ENCODE measurements at regions not wholly inside any gene's neighbourhood (a gene's known extent, or its start where the extent isn't known, plus 50 kb on each side); places are given as distances from the start of the nearest gene placed in this dataset.

DNA sequence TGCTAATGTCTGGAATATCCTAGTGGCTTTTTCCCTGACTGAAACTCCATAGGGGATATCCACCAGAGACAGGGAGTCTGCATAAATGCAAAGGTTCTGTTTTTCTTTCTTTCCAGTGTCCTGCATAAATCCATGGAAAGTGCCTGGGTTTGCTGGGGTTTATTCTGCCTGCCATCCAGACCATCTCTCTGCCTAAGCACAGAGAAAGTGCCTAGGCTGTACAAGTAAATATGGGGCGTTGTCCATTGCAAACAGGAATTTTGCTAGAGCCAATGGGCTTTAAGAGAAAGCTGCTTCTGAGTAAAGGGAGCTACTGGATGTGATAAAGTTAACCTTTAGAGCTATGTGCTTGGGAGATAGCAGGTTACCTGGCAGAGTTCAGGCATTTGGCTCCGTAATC is 407.5 kb downstream of the AGTPBP1 start:
- H3K27me3 ChIP-seq (ENCODE audit: control insufficient read depth in 1 of 2, insufficient read depth in 2 of 2, low read length in 2 of 2), result peaks cover 0 to 3% of the 10 kb centered on the region in 2 experiments
- H3K9me3 ChIP-seq (ENCODE audit: control insufficient read depth in 1 of 2, insufficient read depth in 1 of 2, low read length in 2 of 2), result no peaks in the 10 kb centered on the region
- H3K36me3 ChIP-seq (ENCODE audit: insufficient read depth, low read length), result no peaks in the 10 kb centered on the region
- no peak overlapping the region for H3K4me3 ChIP-seq (ENCODE audit: low read length)
- DNase-seq, result no peak
- intact Hi-C loops (cut with DNase I, micrococcal nuclease), result no loop called here
- no peaks in the 10 kb centered on the region for H3K4me1 ChIP-seq (ENCODE audit: insufficient read depth, low read length)
- peaks cover 5% of the 10 kb centered on the region for H3K27me3 Mint-ChIP-seq
- TF ChIP-seq, protein P1, sequence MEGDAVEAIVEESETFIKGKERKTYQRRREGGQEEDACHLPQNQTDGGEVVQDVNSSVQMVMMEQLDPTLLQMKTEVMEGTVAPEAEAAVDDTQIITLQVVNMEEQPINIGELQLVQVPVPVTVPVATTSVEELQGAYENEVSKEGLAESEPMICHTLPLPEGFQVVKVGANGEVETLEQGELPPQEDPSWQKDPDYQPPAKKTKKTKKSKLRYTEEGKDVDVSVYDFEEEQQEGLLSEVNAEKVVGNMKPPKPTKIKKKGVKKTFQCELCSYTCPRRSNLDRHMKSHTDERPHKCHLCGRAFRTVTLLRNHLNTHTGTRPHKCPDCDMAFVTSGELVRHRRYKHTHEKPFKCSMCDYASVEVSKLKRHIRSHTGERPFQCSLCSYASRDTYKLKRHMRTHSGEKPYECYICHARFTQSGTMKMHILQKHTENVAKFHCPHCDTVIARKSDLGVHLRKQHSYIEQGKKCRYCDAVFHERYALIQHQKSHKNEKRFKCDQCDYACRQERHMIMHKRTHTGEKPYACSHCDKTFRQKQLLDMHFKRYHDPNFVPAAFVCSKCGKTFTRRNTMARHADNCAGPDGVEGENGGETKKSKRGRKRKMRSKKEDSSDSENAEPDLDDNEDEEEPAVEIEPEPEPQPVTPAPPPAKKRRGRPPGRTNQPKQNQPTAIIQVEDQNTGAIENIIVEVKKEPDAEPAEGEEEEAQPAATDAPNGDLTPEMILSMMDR (IDR thresholded peaks at IDR 0.05), result no peak
- no peaks in the 10 kb centered on the region for H3K36me3 Mint-ChIP-seq (ENCODE audit: low read depth)
- no peak overlapping the region for H3K27ac Mint-ChIP-seq
- no peak overlapping the region for H3K4me3 Mint-ChIP-seq
- POLR2A ChIA-PET, result no interaction called here
- CTCF ChIA-PET, result no interaction called here
- no peak for ATAC-seq (ENCODE audit: poor library complexity)
- H3K4me1 Mint-ChIP-seq (ENCODE audit: low read depth), result no peaks in the 10 kb centered on the region
- no peak overlapping the region for H3K27ac ChIP-seq (ENCODE audit: low read depth in 1 of 2, low read length in 2 of 2)
- H3K9me3 Mint-ChIP-seq, result no peaks in the 10 kb centered on the region

DNA sequence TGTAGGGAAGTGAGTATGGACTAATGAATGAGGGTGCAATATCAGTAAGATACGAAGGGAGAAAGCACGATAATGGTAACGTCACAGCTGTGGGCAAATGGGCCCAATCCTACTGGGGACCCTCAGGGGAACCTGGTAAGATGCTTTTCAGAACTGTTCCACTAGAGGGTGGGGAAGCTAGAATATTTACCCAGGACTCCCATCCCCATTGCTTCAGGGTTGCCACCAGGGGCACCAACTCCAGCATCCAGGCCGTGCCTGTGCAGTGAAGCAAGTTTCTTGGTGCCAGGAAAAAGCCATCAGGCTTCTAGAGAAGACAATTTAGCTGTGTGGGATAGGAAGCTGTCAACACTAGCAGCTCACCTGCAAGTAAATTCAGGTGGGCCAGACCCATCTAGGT is 409.3 kb downstream of the AGTPBP1 start:
- no peak for ATAC-seq (ENCODE audit: poor library complexity)
- TF ChIP-seq, protein P1 (IDR thresholded peaks at IDR 0.05), result no peak
- no peaks in the 10 kb centered on the region for H3K9me3 ChIP-seq (ENCODE audit: control insufficient read depth in 1 of 2, insufficient read depth in 1 of 2, low read length in 2 of 2)
- Mint-ChIP-seq H3K36me3 (ENCODE audit: low read depth) (no peaks in the 10 kb centered on the region), H3K27me3 (peaks cover 4% of the 10 kb centered on the region), H3K9me3 (no peaks in the 10 kb centered on the region), H3K27ac (no peak overlapping the region), H3K4me1 (ENCODE audit: low read depth) (no peaks in the 10 kb centered on the region), H3K4me3 (no peak overlapping the region)
- H3K4me1 ChIP-seq (ENCODE audit: insufficient read depth, low read length), result no peaks in the 10 kb centered on the region
- H3K36me3 ChIP-seq (ENCODE audit: insufficient read depth, low read length), result no peaks in the 10 kb centered on the region
- no peak overlapping the region for H3K27ac ChIP-seq (ENCODE audit: low read depth in 1 of 2, low read length in 2 of 2)
- DNase-seq, result no peak
- H3K27me3 ChIP-seq (ENCODE audit: control insufficient read depth in 1 of 2, insufficient read depth in 2 of 2, low read length in 2 of 2), result no peaks in the 10 kb centered on the region
- intact Hi-C loops (cut with DNase I, micrococcal nuclease), result no loop called here
- ChIA-PET POLR2A (no interaction called here), CTCF (no interaction called here)
- no peak overlapping the region for H3K4me3 ChIP-seq (ENCODE audit: low read length)

DNA sequence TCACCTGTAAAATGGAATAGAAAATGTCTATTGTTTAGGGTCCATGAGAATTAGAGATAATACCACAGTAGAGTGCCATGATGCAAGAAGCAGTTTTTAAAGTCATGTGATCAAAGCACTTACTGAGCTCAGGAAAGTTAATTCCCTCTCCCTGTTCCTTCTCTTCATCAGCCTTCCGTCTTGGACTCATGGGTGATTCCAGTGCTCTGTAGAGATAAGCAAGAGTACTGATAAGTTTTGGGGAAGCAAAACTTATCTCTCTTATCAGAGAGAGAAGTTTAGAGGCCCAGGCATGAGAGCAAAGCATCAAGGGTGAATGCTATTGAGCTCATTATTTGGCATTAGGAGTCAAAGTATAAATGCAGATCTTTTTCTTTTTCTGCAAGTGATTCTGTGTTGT is 410.1 kb downstream of the AGTPBP1 start:
- POLR2A ChIA-PET, result no interaction called here
- H3K9me3 ChIP-seq (ENCODE audit: control insufficient read depth in 1 of 2, insufficient read depth in 1 of 2, low read length in 2 of 2), result no peaks in the 10 kb centered on the region
- DNase-seq (no peak), ATAC-seq (ENCODE audit: poor library complexity) (no peak)
- CTCF ChIA-PET, result no interaction called here
- intact Hi-C loops (cut with DNase I, micrococcal nuclease), result no loop called here
- Mint-ChIP-seq H3K4me3 (no peak overlapping the region), H3K27me3 (peaks cover 4% of the 10 kb centered on the region), H3K27ac (no peak overlapping the region), H3K4me1 (ENCODE audit: low read depth) (no peaks in the 10 kb centered on the region), H3K36me3 (ENCODE audit: low read depth) (no peaks in the 10 kb centered on the region), H3K9me3 (no peaks in the 10 kb centered on the region)
- no peak overlapping the region for H3K27ac ChIP-seq (ENCODE audit: low read depth in 1 of 2, low read length in 2 of 2)
- H3K4me1 ChIP-seq (ENCODE audit: insufficient read depth, low read length), result no peaks in the 10 kb centered on the region
- H3K27me3 ChIP-seq (ENCODE audit: control insufficient read depth in 1 of 2, insufficient read depth in 2 of 2, low read length in 2 of 2), result no peaks in the 10 kb centered on the region
- H3K36me3 ChIP-seq (ENCODE audit: insufficient read depth, low read length), result no peaks in the 10 kb centered on the region
- H3K4me3 ChIP-seq (ENCODE audit: low read length), result no peak overlapping the region
- TF ChIP-seq, protein P1 (IDR thresholded peaks at IDR 0.05), result no peak
